SK-N-SH treated with all-trans-retinoic acid at 6 μM for 48 hours (cell line): ENCODE measurements at regions not wholly inside any gene's neighbourhood (a gene's known extent, or its start where the extent isn't known, plus 50 kb on each side); places are given as distances from the start of the nearest gene placed in this dataset.

ENCODE experiments used
- ESRRG ChIP-seq: fragments of 250-450 bp; sonication (Bioruptor Pico); IDR thresholded peaks from 2 replicates; pipeline ENCODE4 v1.6.1; 2021; ENCODE audit warnings: mild to moderate bottlenecking
- OSR1 ChIP-seq: fragments of 250-450 bp; sonication (Bioruptor Pico); IDR thresholded peaks from 2 replicates; pipeline ENCODE4 v1.8.0; 2022; ENCODE audit warnings: moderate library complexity, mild to moderate bottlenecking, inconsistent platforms
- RARB ChIP-seq: fragments of 250-450 bp; sonication (Bioruptor Pico); IDR thresholded peaks from 2 replicates; pipeline ENCODE4 v1.8.0; 2021; ENCODE audit warnings: mild to moderate bottlenecking, moderate library complexity
- TOX ChIP-seq: fragments of 250-450 bp; sonication (Bioruptor Pico); IDR thresholded peaks from 2 replicates; pipeline ENCODE4 v1.8.0; 2021; ENCODE audit warnings: mild to moderate bottlenecking, moderate library complexity, borderline replicate concordance
- ZC3H10 ChIP-seq: fragments of 250-450 bp; sonication (Bioruptor Pico); IDR thresholded peaks from 2 replicates; pipeline ENCODE4 v1.5.1; 2021; ENCODE audit warnings: mild to moderate bottlenecking, moderate library complexity
- ZFP30 ChIP-seq: fragments of 450-650 bp; formaldehyde crosslinking; IDR thresholded peaks from 2 replicates; pipeline ENCODE4 v1.5.0; 2022; ENCODE audit warnings: mild to moderate bottlenecking, moderate library complexity
- ZNF565 ChIP-seq: fragments of 450-650 bp; formaldehyde crosslinking; conservative IDR thresholded peaks from 2 replicates; pipeline ENCODE4 v1.5.0; 2020; ENCODE audit warnings: low read depth, mild to moderate bottlenecking, moderate library complexity
- ZNF8 ChIP-seq: fragments of 450-650 bp; formaldehyde crosslinking; IDR thresholded peaks from 2 replicates; pipeline ENCODE4 v1.5.0; 2020; ENCODE audit warnings: mild to moderate bottlenecking, moderate library complexity
- TF ChIP-seq, protein P1 (sequence below): fragments of 250-450 bp; sonication (Bioruptor Pico); IDR thresholded peaks from 2 replicates; pipeline ENCODE4 v1.8.0; 2020; ENCODE audit warnings: mild to moderate bottlenecking, moderate library complexity, borderline replicate concordance
- TF ChIP-seq, protein P2 (sequence below): fragments of 250-450 bp; sonication (Bioruptor Pico); IDR thresholded peaks from 2 replicates; pipeline ENCODE4 v1.5.0; 2020; ENCODE audit warnings: mild to moderate bottlenecking, moderate library complexity
- TF ChIP-seq, protein P3 (sequence below): fragments of 250-450 bp; sonication (Bioruptor Pico); IDR thresholded peaks from 2 replicates; pipeline ENCODE4 v1.8.0; 2021; ENCODE audit warnings: low read depth, mild to moderate bottlenecking, moderate library complexity, borderline replicate concordance
- TF ChIP-seq, protein P4 (sequence below): fragments of 250-450 bp; sonication (Bioruptor Pico); IDR thresholded peaks from 2 replicates; pipeline ENCODE4 v1.5.1; 2020; ENCODE audit warnings: low read depth, mild to moderate bottlenecking, moderate library complexity
- TF ChIP-seq, protein P5 (sequence below): fragments of 250-450 bp; sonication (Bioruptor Pico); IDR thresholded peaks from 2 replicates; pipeline ENCODE4 v1.5.1; 2021; ENCODE audit warnings: mild to moderate bottlenecking, moderate library complexity

DNA sequence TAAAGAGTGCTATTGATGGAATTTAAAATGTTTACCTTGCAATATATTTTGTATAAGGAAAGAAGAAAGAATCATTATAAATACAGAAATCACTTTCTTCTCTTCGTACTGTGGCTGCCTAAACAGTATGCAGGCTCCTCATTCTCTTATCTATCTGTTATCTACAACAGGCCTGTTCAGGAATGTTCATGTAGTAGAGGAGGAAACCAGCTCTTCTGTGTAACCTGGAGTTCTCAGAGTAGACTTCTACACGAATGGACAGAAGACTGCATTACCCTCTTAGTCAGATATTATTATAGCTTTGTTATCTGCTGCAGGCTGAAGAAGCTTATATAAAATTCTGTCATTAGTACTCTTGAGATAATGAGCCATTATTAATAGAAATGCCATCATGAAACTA lies 1225.9 kb upstream of the CNTN5 start:
- TF ChIP-seq, protein P1, sequence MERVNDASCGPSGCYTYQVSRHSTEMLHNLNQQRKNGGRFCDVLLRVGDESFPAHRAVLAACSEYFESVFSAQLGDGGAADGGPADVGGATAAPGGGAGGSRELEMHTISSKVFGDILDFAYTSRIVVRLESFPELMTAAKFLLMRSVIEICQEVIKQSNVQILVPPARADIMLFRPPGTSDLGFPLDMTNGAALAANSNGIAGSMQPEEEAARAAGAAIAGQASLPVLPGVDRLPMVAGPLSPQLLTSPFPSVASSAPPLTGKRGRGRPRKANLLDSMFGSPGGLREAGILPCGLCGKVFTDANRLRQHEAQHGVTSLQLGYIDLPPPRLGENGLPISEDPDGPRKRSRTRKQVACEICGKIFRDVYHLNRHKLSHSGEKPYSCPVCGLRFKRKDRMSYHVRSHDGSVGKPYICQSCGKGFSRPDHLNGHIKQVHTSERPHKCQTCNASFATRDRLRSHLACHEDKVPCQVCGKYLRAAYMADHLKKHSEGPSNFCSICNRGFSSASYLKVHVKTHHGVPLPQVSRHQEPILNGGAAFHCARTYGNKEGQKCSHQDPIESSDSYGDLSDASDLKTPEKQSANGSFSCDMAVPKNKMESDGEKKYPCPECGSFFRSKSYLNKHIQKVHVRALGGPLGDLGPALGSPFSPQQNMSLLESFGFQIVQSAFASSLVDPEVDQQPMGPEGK (CRISPR knock-in tag): no peak
- TF ChIP-seq ZNF8 (no peak), ZFP30 (CRISPR knock-in tag) (no peak), ZC3H10 (CRISPR knock-in tag) (no peak), RARB (CRISPR knock-in tag) (no peak), ESRRG (CRISPR knock-in tag) (no peak), ZNF565 (no peak), TOX (no peak), OSR1 (CRISPR knock-in tag) (no peak)
- TF ChIP-seq, protein P2, sequence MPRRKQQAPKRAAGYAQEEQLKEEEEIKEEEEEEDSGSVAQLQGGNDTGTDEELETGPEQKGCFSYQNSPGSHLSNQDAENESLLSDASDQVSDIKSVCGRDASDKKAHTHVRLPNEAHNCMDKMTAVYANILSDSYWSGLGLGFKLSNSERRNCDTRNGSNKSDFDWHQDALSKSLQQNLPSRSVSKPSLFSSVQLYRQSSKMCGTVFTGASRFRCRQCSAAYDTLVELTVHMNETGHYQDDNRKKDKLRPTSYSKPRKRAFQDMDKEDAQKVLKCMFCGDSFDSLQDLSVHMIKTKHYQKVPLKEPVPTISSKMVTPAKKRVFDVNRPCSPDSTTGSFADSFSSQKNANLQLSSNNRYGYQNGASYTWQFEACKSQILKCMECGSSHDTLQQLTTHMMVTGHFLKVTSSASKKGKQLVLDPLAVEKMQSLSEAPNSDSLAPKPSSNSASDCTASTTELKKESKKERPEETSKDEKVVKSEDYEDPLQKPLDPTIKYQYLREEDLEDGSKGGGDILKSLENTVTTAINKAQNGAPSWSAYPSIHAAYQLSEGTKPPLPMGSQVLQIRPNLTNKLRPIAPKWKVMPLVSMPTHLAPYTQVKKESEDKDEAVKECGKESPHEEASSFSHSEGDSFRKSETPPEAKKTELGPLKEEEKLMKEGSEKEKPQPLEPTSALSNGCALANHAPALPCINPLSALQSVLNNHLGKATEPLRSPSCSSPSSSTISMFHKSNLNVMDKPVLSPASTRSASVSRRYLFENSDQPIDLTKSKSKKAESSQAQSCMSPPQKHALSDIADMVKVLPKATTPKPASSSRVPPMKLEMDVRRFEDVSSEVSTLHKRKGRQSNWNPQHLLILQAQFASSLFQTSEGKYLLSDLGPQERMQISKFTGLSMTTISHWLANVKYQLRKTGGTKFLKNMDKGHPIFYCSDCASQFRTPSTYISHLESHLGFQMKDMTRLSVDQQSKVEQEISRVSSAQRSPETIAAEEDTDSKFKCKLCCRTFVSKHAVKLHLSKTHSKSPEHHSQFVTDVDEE: no peak
- TF ChIP-seq, protein P3, sequence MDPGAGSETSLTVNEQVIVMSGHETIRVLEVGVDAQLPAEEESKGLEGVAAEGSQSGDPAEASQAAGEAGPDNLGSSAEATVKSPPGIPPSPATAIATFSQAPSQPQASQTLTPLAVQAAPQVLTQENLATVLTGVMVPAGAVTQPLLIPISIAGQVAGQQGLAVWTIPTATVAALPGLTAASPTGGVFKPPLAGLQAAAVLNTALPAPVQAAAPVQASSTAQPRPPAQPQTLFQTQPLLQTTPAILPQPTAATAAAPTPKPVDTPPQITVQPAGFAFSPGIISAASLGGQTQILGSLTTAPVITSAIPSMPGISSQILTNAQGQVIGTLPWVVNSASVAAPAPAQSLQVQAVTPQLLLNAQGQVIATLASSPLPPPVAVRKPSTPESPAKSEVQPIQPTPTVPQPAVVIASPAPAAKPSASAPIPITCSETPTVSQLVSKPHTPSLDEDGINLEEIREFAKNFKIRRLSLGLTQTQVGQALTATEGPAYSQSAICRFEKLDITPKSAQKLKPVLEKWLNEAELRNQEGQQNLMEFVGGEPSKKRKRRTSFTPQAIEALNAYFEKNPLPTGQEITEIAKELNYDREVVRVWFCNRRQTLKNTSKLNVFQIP (CRISPR knock-in tag): no peak
- TF ChIP-seq, protein P4, sequence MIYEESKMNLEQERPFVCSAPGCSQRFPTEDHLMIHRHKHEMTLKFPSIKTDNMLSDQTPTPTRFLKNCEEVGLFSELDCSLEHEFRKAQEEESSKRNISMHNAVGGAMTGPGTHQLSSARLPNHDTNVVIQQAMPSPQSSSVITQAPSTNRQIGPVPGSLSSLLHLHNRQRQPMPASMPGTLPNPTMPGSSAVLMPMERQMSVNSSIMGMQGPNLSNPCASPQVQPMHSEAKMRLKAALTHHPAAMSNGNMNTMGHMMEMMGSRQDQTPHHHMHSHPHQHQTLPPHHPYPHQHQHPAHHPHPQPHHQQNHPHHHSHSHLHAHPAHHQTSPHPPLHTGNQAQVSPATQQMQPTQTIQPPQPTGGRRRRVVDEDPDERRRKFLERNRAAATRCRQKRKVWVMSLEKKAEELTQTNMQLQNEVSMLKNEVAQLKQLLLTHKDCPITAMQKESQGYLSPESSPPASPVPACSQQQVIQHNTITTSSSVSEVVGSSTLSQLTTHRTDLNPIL (CRISPR knock-in tag): no peak
- TF ChIP-seq, protein P5, sequence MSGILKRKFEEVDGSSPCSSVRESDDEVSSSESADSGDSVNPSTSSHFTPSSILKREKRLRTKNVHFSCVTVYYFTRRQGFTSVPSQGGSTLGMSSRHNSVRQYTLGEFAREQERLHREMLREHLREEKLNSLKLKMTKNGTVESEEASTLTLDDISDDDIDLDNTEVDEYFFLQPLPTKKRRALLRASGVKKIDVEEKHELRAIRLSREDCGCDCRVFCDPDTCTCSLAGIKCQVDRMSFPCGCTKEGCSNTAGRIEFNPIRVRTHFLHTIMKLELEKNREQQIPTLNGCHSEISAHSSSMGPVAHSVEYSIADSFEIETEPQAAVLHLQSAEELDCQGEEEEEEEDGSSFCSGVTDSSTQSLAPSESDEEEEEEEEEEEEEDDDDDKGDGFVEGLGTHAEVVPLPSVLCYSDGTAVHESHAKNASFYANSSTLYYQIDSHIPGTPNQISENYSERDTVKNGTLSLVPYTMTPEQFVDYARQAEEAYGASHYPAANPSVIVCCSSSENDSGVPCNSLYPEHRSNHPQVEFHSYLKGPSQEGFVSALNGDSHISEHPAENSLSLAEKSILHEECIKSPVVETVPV (CRISPR knock-in tag): no peak
